ENCODE measurements at regions not wholly inside any gene's neighbourhood (a gene's known extent, or its start where the extent isn't known, plus 50 kb on each side); places are given as distances from the start of the nearest gene placed in this dataset.

- no peak for TF ChIP-seq PBX3 (CRISPR knock-in tag; IDR thresholded peaks at IDR 0.05; ENCODE audit: borderline replicate concordance)
- TF ChIP-seq ZNF607 (CRISPR knock-in tag; IDR thresholded peaks at IDR 0.05; ENCODE audit: borderline replicate concordance) = no peak
- no peak for TF ChIP-seq ZFP41 (CRISPR knock-in tag; IDR thresholded peaks at IDR 0.05; ENCODE audit: borderline replicate concordance)
- no peak for TF ChIP-seq NFIC (IDR thresholded peaks at IDR 0.05; ENCODE audit: low read length)
- TF ChIP-seq HHEX (CRISPR knock-in tag; IDR thresholded peaks at IDR 0.05) = no peak
- no peak for TF ChIP-seq PRDM10 (CRISPR knock-in tag; IDR thresholded peaks at IDR 0.05; ENCODE audit: low read depth)
- TF ChIP-seq ZBTB2 (CRISPR knock-in tag; IDR thresholded peaks at IDR 0.05; ENCODE audit: low read depth) = no peak
- TF ChIP-seq ATF3 (CRISPR knock-in tag; IDR thresholded peaks at IDR 0.05) = no peak
- TF ChIP-seq MATR3 (CRISPR knock-in tag; IDR thresholded peaks at IDR 0.05) = no peak
- no peak for TF ChIP-seq MXD4 (CRISPR knock-in tag; IDR thresholded peaks at IDR 0.05)
- no peak for TF ChIP-seq EZH2 (conservative IDR thresholded peaks at IDR 0.05; ENCODE audit: low read depth, low read length)
- no peak for TF ChIP-seq XBP1 (CRISPR knock-in tag; IDR thresholded peaks at IDR 0.05)
- TF ChIP-seq ZNF724P (CRISPR knock-in tag; IDR thresholded peaks at IDR 0.05; ENCODE audit: borderline replicate concordance) = no peak
- no peak for TF ChIP-seq ZKSCAN5 (CRISPR knock-in tag; IDR thresholded peaks at IDR 0.05)
- TF ChIP-seq ARID3A (IDR thresholded peaks at IDR 0.05; ENCODE audit: low read depth, low read length) = no peak
- H4K20me1 ChIP-seq (ENCODE audit: insufficient read depth, low read length) = no peaks in the 10 kb centered on the region
- no peak overlapping the region for H3K9ac ChIP-seq (ENCODE audit: insufficient read depth, low read depth, low read length)
- intact Hi-C loops (cut with micrococcal nuclease; ENCODE audit: unreplicated experiment) (no loop called here), in situ Hi-C loops (cut with HindIII; ENCODE audit: extremely low pct_ligation_motif_present, low pct_unique_long_range_greater_than_20kb) (no loop called here)
- no peak overlapping the region for H2AFZ ChIP-seq (ENCODE audit: low read length)
- no peak overlapping the region for H3K4me3 ChIP-seq (replicated peaks in 1 of 3; ENCODE audit: insufficient read depth in 1 of 3, low read depth in 2 of 3, low read length in 3 of 3)
- DNase-seq (ENCODE audit: low spot score) (no peak), FAIRE-seq (no peak), ATAC-seq (no peak)
- H3K36me3 ChIP-seq (replicated peaks in 1 of 2; ENCODE audit: control insufficient read depth in 1 of 2, insufficient read depth in 2 of 2, low read length in 2 of 2) = no peaks in the 10 kb centered on the region
- H3K79me2 ChIP-seq (ENCODE audit: insufficient read depth, low read length) = no peaks in the 10 kb centered on the region
- no peaks in the 10 kb centered on the region for H3K9me3 ChIP-seq (ENCODE audit: low read length)
- 0 out of 2 replicates have a peak, but pooled peaks cover 8% of the 10 kb centered on the region for H3K4me1 ChIP-seq (ENCODE audit: insufficient read depth, low read length)
- H3K4me2 ChIP-seq (ENCODE audit: low read depth, low read length) = no peak overlapping the region
- POLR2A ChIA-PET = no interaction called here
- CTCF ChIA-PET (ENCODE audit: low intra/inter-chr PET ratio, low total read pairs) = no interaction called here
- H3K27ac ChIP-seq (ENCODE audit: extremely low read length, insufficient read depth, low read length) = no peak overlapping the region
- no TSS peak for BruUV-seq (replicated peaks)
- 27% methylated on average over 4 of the region's 4 CpGs for WGBS (ENCODE audit: low lambda C conversion rate)
- H3K27me3 ChIP-seq (ENCODE audit: control insufficient read depth in 1 of 2, insufficient read depth in 2 of 2, low read length in 2 of 2) = 0 out of 5 replicates have a peak, but pooled peaks cover 0 to 4% of the 10 kb centered on the region in 2 experiments
These were observed 105.4 kb upstream of the MPP7 start for GRCh38 chr10:28408237-28408777.

All from HepG2 (cell line).